ENCODE measurements at regions not wholly inside any gene's neighbourhood (a gene's known extent, or its start where the extent isn't known, plus 50 kb on each side); places are given as distances from the start of the nearest gene placed in this dataset.

GRCh38 chrX:94751611-94752010 is 1077.6 kb downstream of the FAM133A start:
- no peak for TF ChIP-seq CTCF (IDR thresholded peaks at IDR 0.05; ENCODE audit: low read depth, low read length)

DNA sequence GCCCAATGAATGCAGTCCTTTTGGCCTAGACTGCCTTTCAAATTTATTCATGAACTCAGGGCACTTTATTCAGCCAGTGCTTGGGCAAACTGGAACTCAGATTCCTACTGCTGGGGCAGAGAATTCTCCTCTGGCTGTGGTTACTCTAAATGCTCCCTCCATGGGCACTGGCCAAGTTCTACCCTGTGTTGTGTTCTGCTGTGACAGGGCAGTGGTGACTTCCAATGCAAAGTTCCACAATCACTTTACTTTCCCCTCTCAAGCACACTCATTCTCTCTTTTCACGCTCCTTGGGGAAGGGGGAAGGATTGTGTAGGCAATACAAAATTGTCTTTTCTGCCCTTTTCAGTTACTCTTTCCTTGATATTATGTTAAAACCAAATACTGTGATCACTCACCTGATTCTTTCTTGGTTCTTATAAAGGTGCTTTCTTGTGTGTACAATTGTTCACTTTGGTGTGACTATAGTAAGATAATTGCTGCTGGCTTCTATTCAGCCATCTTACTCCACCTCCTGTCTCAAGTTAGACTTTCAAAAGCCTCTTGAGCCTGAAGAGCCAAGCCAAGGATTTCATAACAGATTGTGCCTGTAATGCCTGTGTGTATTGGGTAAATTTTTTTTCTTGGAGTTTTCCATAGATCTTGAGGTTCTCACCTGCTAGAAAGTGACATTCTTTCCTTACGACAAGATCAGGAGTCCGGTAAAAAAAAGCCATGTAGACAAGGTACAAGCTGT is 1078.6 kb downstream of the FAM133A start:
- no peak for TF ChIP-seq CTCF (IDR thresholded peaks at IDR 0.05; ENCODE audit: low read depth, low read length)
- no peak overlapping the region for H3K4me3 ChIP-seq (ENCODE audit: low read depth, low read length)

More at GRCh38 chrX:94751611-94752010, 1077.6 kb downstream of the FAM133A start:
- no peak overlapping the region for H3K4me3 ChIP-seq (ENCODE audit: low read depth, low read length)

DNA sequence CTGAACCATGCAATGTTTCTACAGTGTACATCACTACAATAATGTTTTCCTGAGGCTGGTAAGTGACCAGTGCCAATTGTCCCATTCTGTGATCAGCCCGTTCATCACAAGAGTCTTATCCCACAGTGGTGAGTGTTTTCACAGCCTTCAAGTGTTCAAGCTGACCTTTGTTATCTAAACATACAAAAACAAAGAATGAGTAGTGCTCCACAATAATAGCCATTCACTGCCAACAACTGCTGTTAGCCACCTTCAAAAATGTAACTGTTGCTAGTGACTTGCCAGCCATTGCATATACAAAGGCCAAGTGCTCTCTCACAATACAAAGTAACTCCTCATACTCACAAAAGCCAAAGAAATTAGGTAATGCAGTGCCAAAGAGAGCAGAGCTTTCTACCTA is 1084.1 kb downstream of the FAM133A start:
- no peak for TF ChIP-seq CTCF (IDR thresholded peaks at IDR 0.05; ENCODE audit: low read depth, low read length)
- H3K4me3 ChIP-seq (ENCODE audit: low read depth, low read length), result no peak overlapping the region

- no peak for TF ChIP-seq CTCF (IDR thresholded peaks at IDR 0.05; ENCODE audit: low read depth, low read length)
- H3K4me3 ChIP-seq (ENCODE audit: low read depth, low read length), result no peak overlapping the region
These were observed 1101.6 kb downstream of the FAM133A start for GRCh38 chrX:94775640-94776039.

- no peak for TF ChIP-seq CTCF (IDR thresholded peaks at IDR 0.05; ENCODE audit: low read depth, low read length)
- H3K4me3 ChIP-seq (ENCODE audit: low read depth, low read length), result no peak overlapping the region
These were observed 1139.5 kb downstream of the FAM133A start for GRCh38 chrX:94813541-94813940.

GRCh38 chrX:94814216-94814615 is 1140.2 kb downstream of the FAM133A start:
- no peak for TF ChIP-seq CTCF (IDR thresholded peaks at IDR 0.05; ENCODE audit: low read depth, low read length)
- no peak overlapping the region for H3K4me3 ChIP-seq (ENCODE audit: low read depth, low read length)

DNA sequence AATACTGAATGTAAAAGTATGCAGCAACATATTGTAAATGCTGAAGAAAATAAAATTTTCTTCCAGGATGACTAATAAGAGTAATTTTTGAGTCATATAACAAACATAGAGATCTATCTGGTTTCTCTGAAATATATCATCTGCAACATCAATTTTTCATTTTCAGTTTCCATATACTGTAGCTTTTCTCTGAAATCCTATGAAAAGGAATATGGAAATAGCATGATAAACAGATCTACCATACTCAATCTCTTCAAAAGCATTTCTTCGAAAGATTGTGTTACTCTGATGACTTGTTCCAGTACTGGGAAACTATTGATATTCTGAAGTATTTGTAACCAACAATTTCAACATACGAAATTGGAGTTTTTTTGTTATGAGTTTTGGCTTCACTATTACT is 1156.7 kb downstream of the FAM133A start:
- H3K4me3 ChIP-seq (ENCODE audit: low read depth, low read length), result no peak overlapping the region
- TF ChIP-seq CTCF (IDR thresholded peaks at IDR 0.05; ENCODE audit: low read depth, low read length), result no peak
